NCI-H1436 (cell line): ENCODE measurements at regions not wholly inside any gene's neighbourhood (a gene's known extent, or its start where the extent isn't known, plus 50 kb on each side); places are given as distances from the start of the nearest gene placed in this dataset.

Experiments
- DNase-seq: peaks from one replicate; lab custom pipeline; 2025; lab: John Stamatoyannopoulos, UW

- DNase-seq: no peak
These were observed 50.0 kb upstream of the PKP2 start for GRCh38 chr12:32946504-32947131.
